Activated CD4-positive, alpha-beta T cell treated with anti-CD3 and anti-CD28 coated beads, Interleukin-2, amount 10 ng/mL, durations not matched to agents 24 days and 14 days (primary cell): ENCODE measurements at regions not wholly inside any gene's neighbourhood (a gene's known extent, or its start where the extent isn't known, plus 50 kb on each side); places are given as distances from the start of the nearest gene placed in this dataset.

Experiments used
- DNase-seq: peaks from one replicate; pipeline ENCODE4 v3.0.0; 2022
- H3K27ac Mint-ChIP-seq: one replicate; pipeline ENCODE4 v1.8.0; 2022; ENCODE audit warnings: mild to moderate bottlenecking, mixed read lengths
- H3K27me3 Mint-ChIP-seq: one replicate; pipeline ENCODE4 v1.8.0; 2022; ENCODE audit warnings: mixed read lengths
- H3K36me3 Mint-ChIP-seq: one replicate; pipeline ENCODE4 v1.8.0; 2022; ENCODE audit warnings: low read depth, mild to moderate bottlenecking, mixed read lengths
- H3K4me1 Mint-ChIP-seq: one replicate; pipeline ENCODE4 v1.8.0; 2021; ENCODE audit warnings: mixed read lengths
- H3K4me3 Mint-ChIP-seq: one replicate; pipeline ENCODE4 v1.8.0; 2022; ENCODE audit warnings: mild to moderate bottlenecking, moderate library complexity, mixed read lengths
- H3K9me3 Mint-ChIP-seq: one replicate; pipeline ENCODE4 v1.8.0; 2021; ENCODE audit warnings: mixed read lengths
- intact Hi-C: fragments of 100-400 bp; cut with micrococcal nuclease; formaldehyde crosslinking; loops from one replicate; pipeline ENCODE4 v1.15.1; 2023

DNA sequence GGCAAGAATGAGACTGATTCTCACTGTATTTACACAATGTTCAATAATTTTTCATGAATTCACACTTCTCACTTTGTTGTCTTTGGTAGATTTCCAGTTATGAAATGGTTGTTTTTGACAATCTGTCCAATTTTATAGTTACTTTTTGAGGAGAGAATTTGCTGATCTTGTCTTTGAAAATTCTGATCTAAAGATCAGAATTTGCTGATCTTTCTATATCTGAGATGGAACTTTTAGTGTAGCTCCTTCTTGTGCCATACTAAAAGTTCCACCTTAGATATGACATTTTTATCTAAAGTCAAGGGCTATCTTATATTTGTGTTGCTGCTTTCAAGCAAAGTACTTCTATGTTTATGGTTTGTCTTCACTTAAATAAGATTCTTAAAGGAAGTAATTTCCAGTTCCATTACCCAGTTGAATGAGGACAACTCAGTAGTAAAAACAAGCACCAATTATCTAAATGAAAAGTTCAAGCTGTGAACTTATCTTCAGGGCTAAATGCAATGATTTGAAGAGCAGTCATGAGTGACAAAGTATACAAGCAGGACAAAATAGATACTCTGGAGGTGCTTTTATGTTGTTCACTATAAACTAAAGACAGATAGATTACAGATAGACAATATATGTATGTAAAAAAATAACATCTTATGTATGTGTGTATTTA is 76.4 kb upstream of the FOXG1 start:
- Mint-ChIP-seq H3K4me1 (no peaks in the 10 kb centered on the region), H3K9me3 (no peaks in the 10 kb centered on the region), H3K27ac (no peak overlapping the region), H3K4me3 (no peak overlapping the region), H3K36me3 (no peaks in the 10 kb centered on the region), H3K27me3 (no peaks in the 10 kb centered on the region)
- intact Hi-C loops, result no loop called here
- no peak for DNase-seq

DNA sequence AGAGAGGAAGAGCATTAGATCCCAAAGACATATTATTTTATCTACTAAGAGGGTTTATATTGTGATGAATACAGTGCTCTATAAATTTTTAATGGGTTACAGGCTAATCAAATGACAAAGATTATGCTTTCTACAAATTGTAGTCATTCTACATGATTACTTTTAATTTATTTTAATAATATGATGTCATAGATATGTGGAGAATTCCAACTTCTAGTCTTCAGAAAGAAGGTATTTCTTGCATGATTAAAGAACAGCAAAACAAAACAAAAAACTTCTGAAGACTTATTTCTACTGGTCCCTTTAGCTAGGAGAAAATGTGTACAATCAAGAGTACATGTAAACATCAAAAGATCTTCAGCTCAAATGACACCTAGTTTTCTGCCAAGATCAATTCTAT is 71.5 kb upstream of the FOXG1 start:
- Mint-ChIP-seq H3K27ac (no peak overlapping the region), H3K4me3 (no peak overlapping the region), H3K9me3 (peaks cover 7% of the 10 kb centered on the region), H3K4me1 (no peaks in the 10 kb centered on the region), H3K27me3 (no peaks in the 10 kb centered on the region), H3K36me3 (no peaks in the 10 kb centered on the region)
- intact Hi-C loops, result no loop called here
- DNase-seq, result no peak

DNA sequence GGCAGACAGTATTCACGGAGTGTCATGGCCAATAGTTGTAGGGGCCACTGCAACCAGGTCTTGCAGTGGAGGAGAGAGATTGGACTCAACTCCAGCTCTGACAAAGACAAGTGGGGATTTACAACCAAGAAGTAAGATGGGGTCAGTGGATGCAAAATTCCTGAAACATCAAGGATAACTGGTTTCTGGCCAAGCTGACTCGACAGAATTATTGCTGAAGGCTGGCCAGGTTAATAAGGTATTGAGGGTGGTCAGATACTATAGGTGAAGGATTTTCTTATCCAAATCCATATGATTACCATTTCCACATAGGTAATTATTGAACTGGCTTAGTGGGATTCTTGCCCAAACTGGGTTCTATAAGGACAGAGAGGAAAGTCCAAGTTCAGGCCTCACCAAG is 64.9 kb upstream of the FOXG1 start:
- DNase-seq, result no peak
- peaks cover 7% of the 10 kb centered on the region for H3K9me3 Mint-ChIP-seq
- intact Hi-C loops, result no loop called here
- H3K36me3 Mint-ChIP-seq, result no peaks in the 10 kb centered on the region
- H3K4me1 Mint-ChIP-seq, result no peaks in the 10 kb centered on the region
- no peak overlapping the region for H3K4me3 Mint-ChIP-seq
- H3K27ac Mint-ChIP-seq, result no peak overlapping the region
- H3K27me3 Mint-ChIP-seq, result no peaks in the 10 kb centered on the region

GRCh38 chr14:28703482-28703881 is 63.1 kb upstream of the FOXG1 start:
- Mint-ChIP-seq H3K4me3 (no peak overlapping the region), H3K9me3 (no peaks in the 10 kb centered on the region), H3K36me3 (no peaks in the 10 kb centered on the region), H3K27me3 (no peaks in the 10 kb centered on the region), H3K4me1 (no peaks in the 10 kb centered on the region), H3K27ac (no peak overlapping the region)
- no peak for DNase-seq
- intact Hi-C loops, result no loop called here

GRCh38 chr14:28704153-28704552 is 62.4 kb upstream of the FOXG1 start:
- Mint-ChIP-seq H3K36me3 (no peaks in the 10 kb centered on the region), H3K4me1 (no peaks in the 10 kb centered on the region), H3K27ac (no peak overlapping the region), H3K9me3 (no peaks in the 10 kb centered on the region), H3K4me3 (no peak overlapping the region), H3K27me3 (no peaks in the 10 kb centered on the region)
- DNase-seq, result no peak
- intact Hi-C loops, result no loop called here

- DNase-seq, result no peak
- Mint-ChIP-seq H3K4me3 (no peak overlapping the region), H3K27me3 (no peaks in the 10 kb centered on the region), H3K4me1 (no peaks in the 10 kb centered on the region), H3K36me3 (no peaks in the 10 kb centered on the region), H3K9me3 (no peaks in the 10 kb centered on the region), H3K27ac (no peak overlapping the region)
- intact Hi-C loops, result no loop called here
Measured at GRCh38 chr14:28707814-28708213, 58.8 kb upstream of the FOXG1 start.

DNA sequence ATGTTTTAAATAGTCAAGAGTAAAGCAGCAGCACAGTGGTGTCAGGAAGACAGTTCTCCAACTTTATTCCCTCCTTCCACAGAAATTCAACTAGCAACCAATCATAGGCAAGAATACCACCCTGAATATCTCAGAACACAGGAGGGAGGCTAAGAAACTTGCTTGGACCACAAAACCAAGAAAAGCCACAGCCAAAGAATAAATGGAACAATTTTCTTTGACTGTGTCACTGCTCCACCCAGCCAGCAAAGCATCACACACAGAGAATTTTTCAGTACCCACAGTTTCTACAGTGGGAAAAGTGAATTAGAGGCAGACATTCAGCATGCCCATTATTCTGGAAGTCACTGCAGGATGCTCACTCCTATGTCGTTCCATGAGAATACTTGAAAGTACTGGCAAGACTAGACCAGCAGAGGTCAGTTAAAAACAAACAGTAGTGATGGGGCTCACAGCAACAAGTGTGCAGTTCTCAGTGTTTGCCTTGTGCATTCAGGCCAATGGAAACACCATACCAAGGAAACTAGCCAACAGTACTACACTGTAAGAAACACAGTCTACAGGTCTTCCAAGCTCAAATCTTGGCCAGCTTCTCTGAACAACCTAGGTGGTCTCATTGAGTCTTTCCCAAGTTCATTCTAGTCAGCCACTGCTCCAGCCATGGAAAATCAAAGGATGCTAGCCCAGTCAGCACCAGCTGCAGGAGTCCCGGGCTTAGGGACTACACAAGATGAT is 56.8 kb upstream of the FOXG1 start:
- DNase-seq, result no peak
- no peaks in the 10 kb centered on the region for H3K27me3 Mint-ChIP-seq
- no peaks in the 10 kb centered on the region for H3K9me3 Mint-ChIP-seq
- intact Hi-C loops, result no loop called here
- no peaks in the 10 kb centered on the region for H3K36me3 Mint-ChIP-seq
- H3K4me1 Mint-ChIP-seq, result no peaks in the 10 kb centered on the region
- no peak overlapping the region for H3K27ac Mint-ChIP-seq
- H3K4me3 Mint-ChIP-seq, result no peak overlapping the region
